ENCODE measurements at regions not wholly inside any gene's neighbourhood (a gene's known extent, or its start where the extent isn't known, plus 50 kb on each side); places are given as distances from the start of the nearest gene placed in this dataset.

- TF ChIP-seq ZNF274 (IDR thresholded peaks at IDR 0.05; ENCODE audit: low read depth, low read length) (no peak), SUZ12 (IDR thresholded peaks at IDR 0.05; ENCODE audit: extremely low read depth, insufficient read depth, insufficient read length) (no peak), YY1 (IDR thresholded peaks at IDR 0.05; ENCODE audit: insufficient read depth, insufficient read length) (no peak)
Observed at GRCh38 chr13:58855283-58855682, 1223.7 kb downstream of the PCDH17 start.

All from NT2/D1 (cell line).